ENCODE measurements at regions not wholly inside any gene's neighbourhood (a gene's known extent, or its start where the extent isn't known, plus 50 kb on each side); places are given as distances from the start of the nearest gene placed in this dataset.

DNA sequence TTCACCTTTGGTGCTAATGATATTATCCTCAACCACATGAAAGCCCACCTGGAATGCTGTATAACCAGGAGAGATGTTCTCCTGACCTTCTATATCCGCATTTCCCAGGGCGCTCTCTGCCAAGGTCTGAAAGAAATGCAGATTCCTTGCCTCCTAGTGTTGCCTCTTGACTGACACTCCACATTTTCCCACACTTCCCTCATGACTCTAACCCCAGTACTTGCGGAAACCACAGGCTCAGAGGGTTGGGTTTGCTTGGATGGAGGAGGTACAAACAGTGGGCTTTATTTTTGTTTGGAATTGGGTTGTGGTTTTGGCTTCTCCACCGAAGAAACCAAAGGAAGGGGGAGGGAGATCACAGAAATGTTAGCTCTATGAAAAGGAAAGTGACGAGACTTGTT lies 222.9 kb upstream of the CELF2 start:
- DNase-seq = no peak

DNA sequence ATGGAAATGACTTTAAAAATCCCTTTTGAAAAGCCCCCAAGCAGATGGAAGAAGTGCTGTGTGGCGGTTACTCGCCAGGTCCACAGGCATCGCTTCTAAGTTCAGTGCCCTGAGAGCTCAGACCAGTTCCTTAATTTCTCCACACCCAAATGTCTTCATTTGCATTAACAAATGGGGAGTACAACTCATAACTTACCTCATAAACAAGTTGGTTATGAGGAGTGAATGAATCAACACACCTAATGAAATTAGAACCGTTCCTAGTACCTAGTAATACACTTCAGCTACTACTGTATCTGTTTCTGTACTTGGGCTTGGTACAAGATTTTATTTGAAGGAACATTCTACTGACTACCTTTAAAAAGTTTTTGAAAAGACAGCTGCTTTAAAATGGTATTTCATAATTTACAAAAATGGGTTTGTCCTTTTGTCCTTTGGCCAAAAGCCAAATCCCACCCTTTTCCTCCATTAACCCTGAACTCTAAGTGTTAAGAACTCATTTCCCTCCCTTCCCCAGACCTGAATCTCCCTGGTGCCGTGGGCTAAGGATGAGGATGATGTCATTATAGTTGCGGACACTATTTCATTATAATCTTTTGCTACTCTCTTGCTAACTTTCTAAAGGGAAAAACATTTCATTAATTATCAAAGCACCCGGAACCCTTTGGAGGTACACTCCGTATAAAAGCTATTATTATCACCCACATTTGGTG lies 221.5 kb upstream of the CELF2 start:
- DNase-seq = no peak

- no peak for DNase-seq
Observed at GRCh38 chr10:10796774-10797415, 220.8 kb upstream of the CELF2 start.

DNA sequence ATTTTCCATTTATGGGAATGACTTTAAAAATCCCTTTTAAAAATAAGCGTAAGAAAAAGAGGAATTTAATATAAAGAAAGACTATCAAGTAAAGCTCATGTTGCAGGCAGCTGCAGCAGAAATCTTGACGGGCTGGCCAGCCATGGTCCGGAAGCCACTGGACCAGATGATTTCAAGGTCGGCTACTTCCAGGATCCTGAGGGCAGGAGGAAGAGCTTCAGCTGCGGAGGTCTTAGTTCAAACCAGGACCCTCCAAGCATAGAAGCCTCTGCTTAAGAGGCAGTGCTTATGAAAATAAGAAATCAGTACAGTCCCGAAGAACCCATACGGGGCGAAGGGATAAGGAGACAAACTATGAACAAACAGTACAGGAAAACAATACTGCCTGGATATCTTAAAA lies 220.2 kb upstream of the CELF2 start:
- no peak for DNase-seq

DNA sequence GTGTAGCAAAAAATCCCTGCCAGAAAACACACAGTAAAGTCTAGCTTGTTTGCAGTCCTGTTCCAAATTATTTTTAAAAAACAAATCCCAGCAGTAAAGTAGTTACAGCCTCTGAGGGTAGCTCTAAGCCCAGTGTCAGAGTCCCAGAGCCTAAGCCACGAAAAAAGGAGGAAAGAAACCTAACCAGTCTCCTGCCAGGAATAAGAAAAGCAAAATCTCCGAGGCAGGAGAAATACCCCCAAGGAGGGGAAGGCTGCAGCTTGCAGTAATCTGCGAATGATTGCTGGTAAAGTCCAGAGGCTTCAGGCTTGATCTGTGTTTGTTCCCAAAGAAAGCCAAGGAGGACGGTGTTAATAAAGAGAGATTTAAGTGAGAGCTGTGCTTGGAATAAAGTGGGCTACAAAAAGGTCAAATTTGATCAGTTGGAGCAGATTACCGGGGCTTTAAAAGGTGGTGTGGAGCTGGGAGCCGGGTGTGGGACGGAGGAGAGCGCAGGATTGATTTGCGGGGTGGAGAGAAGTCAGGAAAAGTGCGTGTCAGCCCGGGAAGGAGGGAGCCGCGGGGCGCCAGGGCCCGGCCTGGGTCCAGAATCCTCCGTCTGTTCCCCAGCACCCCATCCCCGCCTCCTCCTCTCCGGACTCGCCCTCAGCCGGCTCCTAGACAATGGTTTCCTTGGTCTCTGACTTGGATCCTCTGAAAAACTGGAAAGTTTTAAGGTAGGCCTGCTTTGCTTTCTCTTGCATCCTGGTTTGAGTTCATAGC lies 219.4 kb upstream of the CELF2 start:
- DNase-seq = no peak

DNA sequence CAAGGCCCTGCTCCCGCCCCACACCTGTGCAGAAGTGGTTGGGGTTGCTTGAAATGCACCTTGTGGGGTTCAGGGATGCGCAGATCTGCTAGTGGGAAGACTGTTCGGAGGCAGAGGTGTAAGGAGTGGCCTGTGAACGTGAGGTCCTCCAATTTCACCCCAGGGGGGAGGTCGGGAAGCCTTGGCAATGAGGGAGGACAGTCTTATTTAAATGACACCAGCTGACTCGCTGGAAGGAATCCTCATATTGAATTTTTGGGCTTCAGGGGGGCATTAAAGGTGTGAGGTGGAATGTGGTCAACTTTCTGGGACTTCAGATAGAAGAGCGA lies 218.8 kb upstream of the CELF2 start:
- DNase-seq = no peak

GRCh38 chr10:10800961-10801360 lies 216.7 kb upstream of the CELF2 start:
- DNase-seq = no peak

DNA sequence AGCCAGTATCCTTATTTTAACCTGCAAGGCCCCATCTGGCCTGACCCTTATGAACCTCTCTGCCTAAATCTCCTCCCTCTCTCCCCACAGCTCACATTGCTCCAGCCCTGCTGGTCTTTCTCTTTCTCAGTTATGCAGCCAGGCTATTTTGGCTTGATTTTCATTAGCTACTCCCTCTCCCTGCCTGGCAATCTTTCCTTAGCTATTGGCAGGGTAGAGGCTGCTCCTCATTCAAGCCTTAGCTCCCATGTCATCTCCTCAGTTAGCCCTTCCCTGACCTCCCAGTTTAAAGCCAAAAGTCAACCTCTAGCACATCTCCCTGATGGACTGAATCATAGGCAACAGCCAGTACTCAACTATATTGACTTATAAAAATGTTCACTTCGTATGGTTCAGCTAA lies 214.4 kb upstream of the CELF2 start:
- no peak for DNase-seq

GRCh38 chr10:10804061-10804460 lies 213.6 kb upstream of the CELF2 start:
- no peak for DNase-seq

DNA sequence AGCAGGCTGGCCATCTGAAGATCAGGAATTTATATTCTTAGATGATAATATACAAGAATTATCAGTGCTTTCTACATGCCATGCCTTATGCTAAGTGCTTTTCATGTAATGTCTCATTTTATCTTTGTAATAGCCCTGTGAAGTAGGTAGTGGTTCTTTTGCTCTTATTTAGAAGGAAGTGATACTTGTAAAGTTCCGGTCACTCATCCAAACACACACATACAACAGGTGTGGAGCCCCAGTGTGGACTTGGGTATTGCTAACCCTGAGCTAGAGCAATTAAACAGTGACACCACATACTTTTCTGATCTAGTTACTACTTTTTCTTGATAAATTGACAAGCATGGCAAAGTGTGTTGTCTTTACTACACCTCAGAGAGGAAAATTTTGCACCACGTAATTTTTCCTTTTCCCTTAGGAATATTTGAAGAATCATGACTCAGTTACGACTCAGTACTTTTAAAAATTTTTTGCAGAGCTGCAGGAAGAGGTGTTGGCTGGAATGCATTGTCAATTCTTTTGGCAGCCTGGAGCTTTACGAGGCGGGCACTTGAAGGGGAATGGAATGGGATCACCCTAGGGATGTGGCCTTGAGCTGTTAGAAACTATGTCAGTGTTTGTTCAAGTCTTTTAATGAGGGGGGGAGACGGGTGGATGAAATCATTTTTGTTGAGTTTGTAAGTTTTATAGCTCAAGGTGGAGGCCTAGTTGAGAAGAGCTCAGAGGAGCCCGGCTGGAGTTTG lies 212.5 kb upstream of the CELF2 start:
- no peak for DNase-seq

- no peak for DNase-seq
Observed at GRCh38 chr10:10807106-10807505, 210.6 kb upstream of the CELF2 start.

- no peak for DNase-seq
Observed at GRCh38 chr10:10811562-10811961, 206.1 kb upstream of the CELF2 start.

GRCh38 chr10:10813656-10814055 lies 204.0 kb upstream of the CELF2 start:
- DNase-seq = no peak

DNA sequence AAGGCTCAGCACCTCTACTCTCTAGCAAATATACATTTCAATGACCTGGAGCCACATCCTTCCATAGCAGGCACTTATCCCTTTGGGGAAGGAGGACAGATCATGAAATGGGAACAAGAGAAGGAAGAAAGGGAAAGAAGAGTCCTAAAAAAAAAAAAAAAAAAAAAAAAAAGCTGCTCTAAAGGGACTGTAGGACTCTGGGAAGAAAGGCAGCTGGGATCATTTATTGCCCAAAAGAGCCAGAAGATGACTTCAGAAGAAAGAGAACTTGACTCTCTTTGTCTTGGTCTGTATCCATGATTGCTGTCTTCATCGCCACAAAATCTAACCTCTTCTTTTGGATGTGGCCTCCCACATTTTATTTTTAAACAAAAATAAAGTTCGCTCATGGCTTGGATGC lies 203.6 kb upstream of the CELF2 start:
- DNase-seq = no peak

DNA sequence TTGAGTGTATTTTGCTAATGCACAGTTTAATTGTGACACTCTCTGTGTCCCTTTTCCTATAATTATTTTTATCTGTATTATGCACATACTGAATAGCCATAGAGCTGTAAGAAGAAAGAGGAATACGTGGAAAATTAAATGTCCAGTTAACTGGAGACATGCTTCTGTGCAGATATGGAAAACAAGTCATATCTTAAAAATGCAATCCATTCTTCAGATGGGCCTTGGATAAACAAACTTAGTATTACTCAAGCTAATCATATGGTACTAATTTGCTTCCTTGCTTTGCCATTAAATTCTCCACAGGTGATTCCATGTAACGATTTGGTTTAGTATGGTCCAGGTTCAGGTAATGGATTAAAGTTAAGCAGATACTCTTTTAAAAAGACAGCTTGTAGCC lies 201.2 kb upstream of the CELF2 start:
- DNase-seq = no peak

GRCh38 chr10:10817609-10818008 lies 200.1 kb upstream of the CELF2 start:
- DNase-seq = no peak

DNA sequence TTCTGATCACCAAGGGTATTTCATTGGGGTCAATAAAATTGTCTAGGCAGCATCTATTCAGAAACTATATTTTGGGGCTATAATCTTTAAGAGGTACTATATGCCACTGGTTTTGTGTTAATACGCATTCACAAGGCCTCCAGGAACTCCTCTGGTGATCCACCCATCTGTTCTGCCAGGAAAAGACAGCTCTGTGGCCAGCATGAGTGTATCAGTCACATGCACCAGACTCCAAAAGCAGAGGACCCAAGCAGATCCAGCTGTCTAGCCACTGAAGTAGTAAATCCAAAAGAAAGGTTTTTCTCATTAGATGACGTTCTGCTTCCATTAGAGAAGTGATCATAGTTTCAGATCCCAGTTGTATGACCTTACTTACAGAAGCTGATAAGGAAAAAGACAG lies 199.6 kb upstream of the CELF2 start:
- no peak for DNase-seq

DNA sequence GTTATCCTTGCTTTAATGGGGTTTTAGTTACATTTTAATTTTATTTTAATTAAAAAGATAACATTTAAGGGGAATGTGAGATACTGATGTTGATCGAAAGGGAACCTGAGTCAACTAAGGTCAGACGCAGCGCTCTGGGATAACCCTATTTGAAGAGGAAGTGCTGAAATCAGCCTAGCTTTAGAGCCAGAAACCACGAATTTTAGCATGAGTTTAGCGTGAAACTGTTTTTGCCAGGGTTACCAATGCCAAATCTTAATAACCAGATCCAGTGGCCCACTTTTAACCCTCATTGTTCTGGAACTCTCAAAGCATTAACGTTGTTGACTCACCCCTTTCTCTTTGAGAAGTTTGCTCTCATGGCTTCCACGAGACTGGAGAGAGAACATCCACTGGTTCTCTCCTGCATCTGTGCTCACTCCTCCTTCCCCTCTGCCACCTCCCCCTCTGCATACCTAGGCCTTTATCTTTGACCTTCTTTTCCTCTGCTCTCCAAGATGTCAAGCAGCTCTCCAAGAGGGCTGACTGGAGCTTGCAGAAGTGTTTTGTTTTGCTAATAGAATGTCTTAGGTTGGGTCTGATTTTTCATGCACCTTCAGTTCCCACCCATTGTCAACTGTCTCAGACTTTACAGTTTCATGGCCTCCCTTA lies 198.3 kb upstream of the CELF2 start:
- no peak for DNase-seq

DNA sequence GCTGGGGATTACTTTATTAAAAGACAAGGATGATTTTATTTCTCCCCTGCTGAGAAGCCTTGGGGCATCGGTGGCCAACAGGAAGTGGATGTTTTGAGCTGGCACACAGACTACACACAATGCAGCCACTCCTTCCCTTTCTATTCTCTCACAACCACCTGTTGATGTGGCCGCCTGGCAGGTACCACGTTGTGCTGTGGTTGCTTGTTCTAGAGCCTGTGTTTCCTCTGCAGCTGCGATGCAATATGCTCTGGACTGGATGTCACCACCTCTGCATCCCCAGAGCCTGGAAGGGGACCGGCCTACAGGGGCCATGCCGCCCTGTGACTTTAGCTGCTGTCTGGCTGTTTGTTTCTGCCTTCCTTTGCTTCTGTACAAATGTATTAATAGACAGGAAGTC lies 195.7 kb upstream of the CELF2 start:
- no peak for DNase-seq

DNA sequence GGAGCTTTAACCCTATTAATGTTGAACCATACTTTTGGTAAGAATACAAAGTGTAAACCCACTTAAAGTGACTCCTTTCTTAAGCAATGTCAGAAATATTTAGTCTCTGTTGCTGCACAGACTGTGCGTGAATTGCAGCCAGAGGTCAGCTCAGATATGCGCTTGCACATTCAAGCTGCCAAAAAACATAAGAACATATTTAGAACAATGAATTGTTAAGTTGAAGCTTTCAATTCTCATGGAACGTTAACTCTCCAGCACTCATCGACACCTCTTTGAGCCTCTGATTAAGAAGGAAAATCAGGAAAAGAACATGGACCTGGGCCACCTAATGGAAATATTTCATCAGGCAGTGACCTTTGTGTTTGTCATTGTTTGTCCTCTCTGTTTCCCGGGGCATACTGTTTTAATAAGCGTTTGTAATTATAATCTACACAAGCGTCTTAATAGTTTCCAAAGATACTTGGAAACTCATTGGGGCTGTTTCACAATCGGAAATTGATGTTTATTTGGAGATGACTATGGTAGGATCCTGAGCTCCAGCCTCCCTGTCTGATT lies 193.0 kb upstream of the CELF2 start:
- DNase-seq = no peak

DNA sequence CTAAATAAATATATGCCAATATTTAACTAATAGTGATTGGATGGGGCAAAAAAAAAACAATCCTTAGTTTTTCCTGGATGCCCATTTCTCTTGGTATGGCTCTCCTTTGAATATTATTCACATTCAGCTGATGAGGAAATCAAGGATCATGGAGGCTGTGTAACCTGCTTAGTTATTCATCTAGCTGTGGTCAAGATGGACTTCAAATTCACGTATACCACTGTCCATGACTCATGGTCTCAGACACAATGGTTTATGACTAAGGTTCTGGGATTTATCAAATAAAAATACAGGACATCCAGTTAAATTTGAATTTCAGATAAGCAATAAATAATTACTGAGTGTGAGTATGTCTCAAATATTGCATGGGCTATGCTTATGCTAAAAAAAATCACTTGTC lies 191.5 kb upstream of the CELF2 start:
- DNase-seq = no peak

GRCh38 chr10:10828623-10829022 lies 189.0 kb upstream of the CELF2 start:
- no peak for DNase-seq

DNA sequence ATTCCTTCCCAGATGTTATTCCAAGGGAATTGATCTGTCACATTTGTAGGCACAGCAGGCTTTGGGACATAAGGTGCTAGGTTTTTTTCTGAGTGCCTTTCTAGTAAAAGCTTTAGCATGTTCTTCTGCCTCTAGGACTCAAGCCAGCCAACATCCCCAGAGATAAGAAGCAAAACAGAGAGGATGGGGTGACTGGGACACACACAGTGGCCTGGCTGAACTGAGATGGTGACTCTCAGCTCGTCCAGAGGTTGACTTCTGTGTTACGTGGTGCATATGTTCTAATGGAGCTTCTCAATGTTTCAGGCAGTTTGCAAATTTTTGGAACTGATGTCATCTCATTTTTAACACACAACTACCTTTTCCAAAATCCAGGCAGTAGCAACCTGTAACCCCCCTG lies 188.1 kb upstream of the CELF2 start:
- no peak for DNase-seq
